GM23248 (cell line): ENCODE measurements at regions not wholly inside any gene's neighbourhood (a gene's known extent, or its start where the extent isn't known, plus 50 kb on each side); places are given as distances from the start of the nearest gene placed in this dataset.

Experiments
- DNase-seq: peaks from one replicate; pipeline ENCODE4 v3.0.0-alpha.2; 2015
- H2AFZ ChIP-seq: fragments of 200-600 bp; sonication (generic); 2 replicates; pipeline ENCODE4 v1.6.1; 2016; ENCODE audit warnings: antibody characterized with exemption
- H3F3A ChIP-seq: fragments of 200-600 bp; sonication (generic); 2 replicates; pipeline ENCODE4 v1.6.1; 2016; ENCODE audit warnings: mild to moderate bottlenecking, antibody characterized with exemption, mixed run types; ENCODE audit not compliant: insufficient read depth
- H3K27ac ChIP-seq: fragments of 200-600 bp; sonication (generic); 2 replicates; pipeline ENCODE4 v1.5.1; 2016; ENCODE audit warnings: mild to moderate bottlenecking
- H3K27me3 ChIP-seq: fragments of 200-600 bp; sonication (generic); replicated peaks from 2 replicates; pipeline ENCODE4 v1.6.1; 2016; ENCODE audit warnings: mild to moderate bottlenecking; ENCODE audit not compliant: insufficient read depth
- H3K36me3 ChIP-seq: fragments of 200-600 bp; sonication (generic); 2 replicates; pipeline ENCODE4 v1.6.1; 2016; ENCODE audit warnings: low read depth, mild to moderate bottlenecking
- H3K4me1 ChIP-seq: fragments of 200-600 bp; sonication (generic); 2 replicates; pipeline ENCODE4 v1.6.1; 2016; ENCODE audit warnings: mild to moderate bottlenecking; ENCODE audit not compliant: insufficient read depth
- H3K4me2 ChIP-seq: fragments of 200-600 bp; sonication (generic); one replicate; pipeline ENCODE4 v1.6.1; 2016; ENCODE audit warnings: mild to moderate bottlenecking; ENCODE audit not compliant: unreplicated experiment
- H3K4me3 ChIP-seq: fragments of 200-600 bp; sonication (generic); 2 replicates; pipeline ENCODE4 v1.5.1; 2016; ENCODE audit warnings: mild to moderate bottlenecking
- H3K79me2 ChIP-seq: fragments of 200-600 bp; sonication (generic); 2 replicates; pipeline ENCODE4 v1.6.1; 2016; ENCODE audit warnings: mild to moderate bottlenecking; ENCODE audit not compliant: insufficient read depth
- H3K9ac ChIP-seq: fragments of 200-600 bp; sonication (generic); 2 replicates; pipeline ENCODE4 v1.6.1; 2016; ENCODE audit warnings: mild to moderate bottlenecking
- H3K9me2 ChIP-seq: fragments of 200-600 bp; sonication (generic); 2 replicates; pipeline ENCODE4 v1.6.1; 2016; ENCODE audit warnings: mixed run types, mild to moderate bottlenecking, moderate library complexity; ENCODE audit not compliant: insufficient read depth
- H3K9me3 ChIP-seq: fragments of 200-600 bp; sonication (generic); one replicate; pipeline ENCODE4 v1.6.1; 2017; ENCODE audit warnings: low read depth
- H4K20me1 ChIP-seq: fragments of 200-600 bp; sonication (generic); 2 replicates; pipeline ENCODE4 v1.6.0; 2016; ENCODE audit not compliant: insufficient read depth
- EZH2 ChIP-seq: fragments of 200-600 bp; sonication (generic); IDR thresholded peaks from 2 replicates; pipeline ENCODE4 v1.6.1; 2018; ENCODE audit warnings: antibody characterized with exemption, mild to moderate bottlenecking; ENCODE audit not compliant: insufficient read depth, poor library complexity, severe bottlenecking
- EZH2phosphoT487 ChIP-seq: fragments of 200-600 bp; sonication (generic); IDR thresholded peaks from 2 replicates; pipeline ENCODE4 v1.6.1; 2018; ENCODE audit warnings: antibody characterized with exemption, moderate library complexity, mild to moderate bottlenecking, low read depth; ENCODE audit not compliant: insufficient read depth
- WGBS, 2 experiments: methylation state at CpG; one replicate each; pipeline ENCODE4 v1.1.6; 2015 to 2017; ENCODE audit warnings: low lambda C conversion rate in 2 of 2, low coverage in 1 of 2; ENCODE audit errors: missing lambda C conversion rate in 2 of 2; 5-methylcytosine and 5-hydroxymethylcytosine counted together
- in situ Hi-C: fragments of 300-500 bp; cut with MboI; formaldehyde crosslinking; loops from 2 replicates; pipeline ENCODE4 v1.15.0; 2020

DNA sequence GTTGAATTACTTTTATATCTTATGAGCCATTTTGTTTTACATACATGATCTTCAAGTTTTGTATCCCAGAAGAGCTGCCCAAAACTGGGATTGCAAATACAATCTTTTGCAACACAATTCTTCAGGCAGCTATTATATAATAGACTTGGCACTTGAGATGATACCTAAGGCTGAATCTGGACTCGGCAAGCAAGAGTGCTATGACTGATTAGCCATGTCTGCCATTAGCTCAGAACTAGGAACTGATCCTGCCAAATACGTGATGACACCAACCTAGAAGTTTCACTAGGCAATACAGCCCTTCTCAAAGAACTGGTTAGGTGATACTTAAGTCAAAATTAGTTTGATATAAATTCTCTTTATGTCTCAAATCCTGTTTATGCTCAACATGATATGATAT, 619.6 kb downstream of the CPS1 start:
- H3K9me3 ChIP-seq: no peaks in the 10 kb centered on the region
- H3K36me3 ChIP-seq: no peaks in the 10 kb centered on the region
- no peak overlapping the region for H3K4me3 ChIP-seq
- in situ Hi-C loops: no loop called here
- no peaks in the 10 kb centered on the region for H3K4me1 ChIP-seq
- no peaks in the 10 kb centered on the region for H4K20me1 ChIP-seq
- no peak overlapping the region for H3K27ac ChIP-seq
- H3K9me2 ChIP-seq: no peaks in the 10 kb centered on the region
- WGBS, 2 experiments: 8 to 12% methylated on average over 2 of the region's 2 CpGs
- H3K27me3 ChIP-seq: no peaks in the 10 kb centered on the region
- no peaks in the 10 kb centered on the region for H3K79me2 ChIP-seq
- no peak for DNase-seq
- H3K4me2 ChIP-seq: no peak overlapping the region
- no peak overlapping the region for H3K9ac ChIP-seq
- H2AFZ ChIP-seq: no peak overlapping the region
- TF ChIP-seq EZH2phosphoT487 (no peak), EZH2 (no peak)
- H3F3A ChIP-seq: no peaks in the 10 kb centered on the region

GRCh38 chr2:211176514-211177141, 620.2 kb downstream of the CPS1 start:
- Histone ChIP-seq H4K20me1 (no peaks in the 10 kb centered on the region), H3K27ac (no peak overlapping the region), H3K79me2 (no peaks in the 10 kb centered on the region), H3K9me2 (no peaks in the 10 kb centered on the region), H2AFZ (no peak overlapping the region), H3K27me3 (no peaks in the 10 kb centered on the region), H3F3A (no peaks in the 10 kb centered on the region), H3K4me2 (no peak overlapping the region), H3K4me3 (no peak overlapping the region), H3K4me1 (no peaks in the 10 kb centered on the region), H3K9ac (no peak overlapping the region), H3K36me3 (no peaks in the 10 kb centered on the region), H3K9me3 (no peaks in the 10 kb centered on the region)
- in situ Hi-C loops: no loop called here
- no peak for DNase-seq
- TF ChIP-seq EZH2phosphoT487 (no peak), EZH2 (no peak)

DNA sequence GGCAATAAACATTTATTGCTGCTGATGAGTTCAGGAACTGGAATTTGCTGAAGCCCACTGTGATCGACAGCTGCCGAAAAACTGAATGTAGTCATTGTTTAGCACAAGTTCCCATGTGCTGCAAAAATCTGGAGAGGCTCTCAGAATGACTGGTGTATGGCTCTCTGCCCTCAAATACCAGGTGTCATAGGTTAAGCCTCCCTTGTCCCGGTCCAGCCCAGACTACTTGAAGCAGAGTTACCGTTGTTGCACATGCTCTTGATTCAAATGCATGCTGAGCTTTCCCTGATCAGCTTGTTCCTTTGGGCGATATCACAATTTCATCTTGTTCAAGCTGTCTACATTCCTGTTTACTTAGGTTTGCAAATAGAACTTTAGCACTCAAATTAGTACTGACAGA, 625.2 kb downstream of the CPS1 start:
- H3K4me3 ChIP-seq: no peak overlapping the region
- no peaks in the 10 kb centered on the region for H3F3A ChIP-seq
- no peaks in the 10 kb centered on the region for H4K20me1 ChIP-seq
- no peaks in the 10 kb centered on the region for H3K36me3 ChIP-seq
- H3K4me1 ChIP-seq: no peaks in the 10 kb centered on the region
- no peak for DNase-seq
- no peak overlapping the region for H3K4me2 ChIP-seq
- no peaks in the 10 kb centered on the region for H3K27me3 ChIP-seq
- H2AFZ ChIP-seq: no peak overlapping the region
- no peak overlapping the region for H3K27ac ChIP-seq
- no peaks in the 10 kb centered on the region for H3K79me2 ChIP-seq
- WGBS, 2 experiments: 1% methylated on average over 5 of the region's 5 CpGs
- in situ Hi-C loops: no loop called here
- H3K9me3 ChIP-seq: no peaks in the 10 kb centered on the region
- no peaks in the 10 kb centered on the region for H3K9me2 ChIP-seq
- H3K9ac ChIP-seq: no peak overlapping the region
- TF ChIP-seq EZH2 (no peak), EZH2phosphoT487 (no peak)

DNA sequence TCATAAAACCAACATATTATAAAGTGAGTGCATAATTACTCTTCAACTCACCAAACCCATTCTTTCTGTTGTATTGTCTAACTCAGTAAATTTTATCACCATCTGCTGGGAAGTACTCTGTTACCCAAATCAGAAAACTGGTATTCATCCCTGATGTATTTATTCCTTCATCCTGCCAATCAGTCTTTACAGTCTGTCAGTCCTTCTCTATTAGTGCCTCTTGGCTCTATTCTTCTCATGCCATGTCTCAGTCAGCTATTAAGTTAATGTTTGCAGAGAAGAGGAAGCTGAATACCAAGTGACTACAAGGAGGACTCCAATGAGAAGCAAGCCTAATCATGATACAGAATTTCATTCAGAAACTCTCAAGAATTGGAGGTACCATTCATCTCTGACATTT, 631.2 kb downstream of the CPS1 start:
- Histone ChIP-seq H3K27ac (no peak overlapping the region), H3K27me3 (no peaks in the 10 kb centered on the region), H3K4me3 (no peak overlapping the region), H4K20me1 (no peaks in the 10 kb centered on the region), H3K9ac (no peak overlapping the region), H2AFZ (no peak overlapping the region), H3K9me2 (no peaks in the 10 kb centered on the region), H3K4me1 (no peaks in the 10 kb centered on the region), H3K79me2 (no peaks in the 10 kb centered on the region), H3K36me3 (no peaks in the 10 kb centered on the region), H3K9me3 (no peaks in the 10 kb centered on the region), H3K4me2 (no peak overlapping the region), H3F3A (no peaks in the 10 kb centered on the region)
- no peak for DNase-seq
- TF ChIP-seq EZH2phosphoT487: no peak
- no peak for TF ChIP-seq EZH2
- in situ Hi-C loops: no loop called here

- no peak overlapping the region for H3K4me2 ChIP-seq
These were observed 647.6 kb downstream of the CPS1 start for GRCh38 chr2:211203986-211204385.

More at GRCh38 chr2:211203986-211204385, 647.6 kb downstream of the CPS1 start:
- Histone ChIP-seq H4K20me1 (no peaks in the 10 kb centered on the region), H3K4me3 (no peak overlapping the region), H3K79me2 (no peaks in the 10 kb centered on the region), H2AFZ (no peak overlapping the region), H3K9ac (no peak overlapping the region), H3K36me3 (no peaks in the 10 kb centered on the region), H3K4me1 (no peaks in the 10 kb centered on the region), H3K9me2 (no peaks in the 10 kb centered on the region), H3K27me3 (no peaks in the 10 kb centered on the region), H3K27ac (no peak overlapping the region), H3F3A (no peaks in the 10 kb centered on the region), H3K9me3 (no peaks in the 10 kb centered on the region)
- no peak for DNase-seq
- TF ChIP-seq EZH2phosphoT487 (no peak), EZH2 (no peak)
- in situ Hi-C loops: no loop called here
